Limb (tissue), 2 donors: ENCODE measurements at regions not wholly inside any gene's neighbourhood (a gene's known extent, or its start where the extent isn't known, plus 50 kb on each side); places are given as distances from the start of the nearest gene placed in this dataset.

Experiments
- DNase-seq, 2 donors: peaks; one replicate each; pipeline ENCODE4 v3.0.0-alpha.2; 2016; ENCODE audit errors: extremely low spot score in 2 of 2

DNA sequence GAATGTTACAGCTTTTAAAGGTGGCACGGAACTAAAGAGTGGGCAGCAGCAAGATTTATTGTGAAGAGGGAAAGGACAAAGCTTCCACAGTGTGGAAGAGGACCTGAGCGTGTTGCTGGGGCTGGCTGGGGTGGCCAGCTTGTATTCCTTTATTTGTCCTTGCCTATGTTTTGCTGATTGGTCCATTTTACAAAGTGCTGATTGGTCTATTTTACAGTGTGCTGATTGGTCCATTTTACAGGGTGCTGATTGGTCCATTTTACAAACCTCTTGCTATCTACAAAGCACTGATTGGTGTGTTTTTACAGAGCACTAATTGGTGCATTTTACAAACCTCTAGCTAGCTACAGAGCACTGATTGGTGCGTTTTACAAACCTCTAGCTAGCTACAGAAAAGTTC lies 109.7 kb upstream of the DDX18 start:
- DNase-seq = no peak

DNA sequence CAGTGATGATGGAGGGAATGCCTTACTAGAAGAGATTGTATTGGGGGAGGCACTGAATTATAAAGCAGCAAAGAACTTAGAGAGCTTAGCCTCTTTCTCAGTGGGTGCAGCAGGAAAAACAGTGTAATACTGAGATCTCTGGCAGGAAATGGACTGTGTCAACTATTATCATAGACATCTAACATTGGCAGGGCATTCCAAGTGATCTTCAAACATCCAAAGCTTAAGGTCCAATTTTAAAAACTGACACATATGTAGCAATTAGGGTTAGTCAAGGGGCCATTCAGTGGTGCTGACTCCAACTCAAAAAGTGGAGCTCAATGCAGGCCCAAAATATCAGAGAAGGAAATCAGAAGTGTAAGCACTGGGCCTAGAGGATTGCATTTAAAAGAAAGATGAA lies 106.6 kb upstream of the DDX18 start:
- no peak for DNase-seq

DNA sequence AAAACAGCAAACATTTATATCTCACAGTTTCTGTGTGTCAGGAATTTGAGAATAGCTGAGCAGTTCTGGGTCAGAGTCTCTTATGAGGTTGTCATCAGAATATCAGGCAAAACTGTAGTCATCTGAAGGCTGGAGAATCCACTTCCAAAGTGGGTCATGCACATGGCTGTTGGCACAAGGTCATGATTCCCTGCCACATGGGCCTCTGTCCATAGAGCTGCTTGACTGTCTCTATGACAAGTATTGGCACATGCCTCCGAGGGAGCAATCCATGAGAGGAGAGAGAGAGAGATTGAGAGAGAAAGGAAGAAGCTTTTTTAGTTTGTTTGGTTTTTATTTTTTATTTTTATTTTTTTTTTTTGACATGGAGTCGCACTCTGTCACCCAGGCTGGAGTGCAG lies 101.8 kb upstream of the DDX18 start:
- DNase-seq = no peak

DNA sequence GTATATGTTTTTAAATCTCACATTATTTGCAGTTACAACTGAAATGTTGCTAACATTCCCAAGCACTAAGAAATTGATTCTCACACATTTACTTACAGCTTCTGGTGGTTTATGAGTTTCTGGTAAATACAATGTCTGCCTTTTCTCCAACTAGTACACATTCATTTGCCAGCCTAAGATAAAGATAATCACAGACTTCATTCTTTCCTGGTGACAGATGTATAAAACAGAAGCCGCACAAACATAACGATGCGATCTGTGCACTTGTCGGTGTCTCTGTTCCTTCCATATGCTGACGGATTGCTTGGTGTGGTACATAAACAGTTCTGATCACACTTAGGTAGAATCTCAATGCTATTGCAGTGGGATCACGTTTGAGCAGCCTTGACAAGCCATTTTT lies 100.4 kb upstream of the DDX18 start:
- DNase-seq = no peak

DNA sequence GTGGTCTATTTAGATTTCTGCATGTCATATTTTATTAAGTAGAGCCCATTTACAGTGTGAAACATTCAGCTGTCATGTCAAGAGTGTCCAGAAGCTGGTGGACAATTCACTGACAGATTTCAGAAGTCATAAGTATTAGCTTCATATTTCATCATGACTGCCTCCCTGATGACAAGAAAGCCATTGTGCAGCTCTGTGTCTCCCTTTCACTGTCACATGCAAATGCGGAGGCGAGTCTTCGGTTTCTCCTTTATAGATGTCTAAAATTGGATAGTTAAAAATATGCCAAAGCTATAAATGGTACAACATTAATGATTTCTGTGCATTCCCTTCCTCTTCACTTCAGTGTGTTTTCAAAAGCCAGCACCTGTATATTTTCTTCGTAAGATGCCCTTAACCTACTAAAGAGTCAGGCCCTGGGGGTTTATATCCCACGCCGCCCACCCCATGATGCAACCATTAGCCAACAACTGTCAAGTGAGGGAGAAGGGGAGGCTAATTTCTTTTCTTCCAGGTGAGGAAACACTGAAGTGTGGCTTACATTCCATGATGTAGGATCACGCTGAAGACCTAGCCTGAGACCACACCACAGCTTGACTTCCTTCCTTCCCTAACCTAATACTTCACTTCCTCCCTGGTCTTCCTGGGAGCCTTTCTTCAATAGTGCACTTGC lies 99.6 kb upstream of the DDX18 start:
- DNase-seq = no peak

DNA sequence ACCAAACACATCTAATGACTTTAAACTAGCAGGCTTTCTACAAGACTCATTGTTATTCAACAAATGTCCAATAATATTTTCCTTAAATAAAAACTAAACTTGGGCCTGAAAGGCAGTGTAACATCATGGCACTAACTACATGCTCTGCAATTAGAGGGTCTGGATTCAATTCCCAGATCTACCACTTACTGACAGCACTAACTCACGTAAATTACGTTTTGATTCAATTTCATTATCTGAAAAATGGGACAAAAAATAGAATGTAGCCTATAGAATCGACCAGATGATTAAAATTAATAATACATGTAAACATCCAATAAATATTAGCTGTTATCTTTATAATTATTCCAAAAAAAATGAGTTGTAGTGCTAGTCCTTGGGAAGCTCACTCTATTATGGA lies 98.0 kb upstream of the DDX18 start:
- DNase-seq = no peak

DNA sequence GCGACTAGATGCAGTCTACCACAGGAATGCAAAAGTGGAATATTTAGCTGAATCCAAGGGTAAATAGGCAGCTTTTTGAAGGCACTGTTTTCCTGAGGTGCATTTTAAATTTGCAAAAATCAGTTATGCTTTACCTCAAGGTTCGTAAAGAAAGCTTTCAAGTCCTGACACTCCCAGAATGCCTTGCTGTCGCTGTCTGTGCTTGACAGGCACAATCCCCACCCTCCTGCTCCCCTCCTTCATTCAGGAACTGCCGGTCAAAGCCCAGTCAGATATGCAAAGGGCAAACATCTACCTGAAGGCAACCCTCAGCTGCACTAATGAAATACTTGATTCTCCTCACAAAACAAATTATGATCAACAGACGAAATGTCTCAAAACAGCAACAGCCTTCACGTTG lies 97.4 kb upstream of the DDX18 start:
- DNase-seq = no peak

DNA sequence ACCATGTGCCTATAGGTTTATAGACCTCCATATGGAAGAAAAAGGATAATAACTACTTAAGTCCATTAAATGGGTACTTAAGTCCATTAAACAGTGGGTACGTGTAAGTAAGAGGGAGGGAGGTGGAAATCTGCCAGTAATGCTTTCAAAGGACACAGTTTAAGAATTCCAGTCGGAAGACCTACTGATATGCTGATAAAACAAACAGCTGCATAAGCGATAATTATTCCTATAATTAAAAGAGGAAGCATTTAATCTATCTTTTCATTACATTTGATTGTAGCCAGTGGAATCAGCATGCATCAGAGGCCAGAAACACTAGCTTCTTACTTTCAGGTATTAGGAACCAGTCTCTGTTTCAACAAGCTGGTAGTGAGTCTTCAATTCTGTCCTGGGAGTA lies 96.4 kb upstream of the DDX18 start:
- no peak for DNase-seq

DNA sequence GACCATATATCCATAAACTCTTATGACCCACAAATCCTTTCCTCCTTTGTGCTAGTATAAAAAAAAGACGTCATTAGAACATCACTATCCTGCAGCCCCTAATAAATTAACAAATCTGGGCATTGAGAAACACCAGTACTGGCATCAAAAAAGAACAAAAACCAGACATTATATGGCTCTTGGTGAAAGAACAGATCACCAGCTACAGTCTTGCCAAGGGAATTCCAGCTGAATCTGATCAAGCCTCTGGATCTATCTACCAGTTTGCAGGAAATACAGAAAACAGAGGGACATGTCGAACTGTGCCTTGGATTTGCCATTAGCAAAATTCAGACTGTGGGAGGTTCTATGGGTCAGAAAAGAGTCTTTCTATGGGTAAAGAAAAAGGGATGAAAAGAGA lies 93.7 kb upstream of the DDX18 start:
- no peak for DNase-seq

DNA sequence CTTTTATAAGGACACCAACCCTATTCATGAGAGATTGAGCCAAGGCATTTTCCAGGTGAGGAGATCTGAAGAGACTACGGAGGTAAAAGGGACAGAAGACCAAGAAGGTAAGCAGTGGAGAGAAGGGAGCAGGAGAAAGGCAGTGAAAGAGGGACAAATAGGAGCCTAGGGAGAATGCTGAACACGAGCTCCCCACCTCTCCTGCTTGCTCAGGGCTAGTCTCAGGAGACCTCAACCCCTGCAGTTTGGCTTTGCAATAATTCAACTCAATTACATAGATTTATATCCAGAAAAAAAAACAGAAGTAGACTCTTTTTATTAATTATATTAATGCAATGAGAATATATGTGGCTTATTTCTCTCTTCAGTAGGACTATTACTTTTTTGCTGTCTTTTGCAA lies 91.0 kb upstream of the DDX18 start:
- DNase-seq = no peak

DNA sequence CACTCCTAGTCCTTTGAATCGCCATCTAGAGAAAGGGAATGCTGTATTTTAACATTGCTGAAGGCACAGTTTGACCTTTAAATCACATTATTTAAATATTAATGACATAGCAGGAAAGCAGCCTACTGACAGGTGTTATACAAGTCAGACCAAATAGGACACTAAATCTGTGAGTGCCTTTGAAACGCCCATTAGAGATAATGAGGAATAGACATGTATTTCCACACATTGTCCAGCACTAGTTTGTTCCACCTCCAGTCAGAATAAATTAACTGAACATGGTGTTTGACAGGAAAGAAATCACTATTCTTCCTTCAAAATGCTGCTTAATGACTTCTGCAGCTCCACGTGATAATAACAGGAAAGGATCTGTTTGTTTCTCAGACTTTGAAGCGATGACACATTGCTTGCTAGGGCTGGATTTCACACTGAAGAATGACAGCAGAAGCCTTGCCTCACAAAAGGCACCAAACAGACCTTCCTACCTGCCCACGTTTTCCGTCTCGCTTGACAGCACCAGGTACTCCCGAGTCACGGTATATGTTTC lies 90.5 kb upstream of the DDX18 start:
- no peak for DNase-seq

DNA sequence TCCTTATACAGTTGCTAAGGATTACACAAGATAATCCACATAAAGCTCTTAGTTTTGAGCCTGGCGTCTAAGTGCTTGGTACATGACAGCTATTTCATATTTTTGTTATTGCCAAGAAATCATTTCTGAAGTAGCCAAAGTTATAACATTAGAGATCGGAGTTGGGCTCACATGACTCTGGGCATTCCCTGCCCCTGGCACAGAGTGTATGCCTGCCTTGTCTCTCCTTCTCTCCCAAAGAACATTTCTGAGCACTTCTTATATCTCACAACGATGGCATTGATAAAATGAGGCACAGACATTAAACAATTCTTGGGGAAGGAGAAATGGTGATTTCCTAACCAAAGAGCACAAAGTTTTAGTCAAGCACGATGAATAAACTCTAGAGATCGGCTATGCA lies 87.7 kb upstream of the DDX18 start:
- no peak for DNase-seq

DNA sequence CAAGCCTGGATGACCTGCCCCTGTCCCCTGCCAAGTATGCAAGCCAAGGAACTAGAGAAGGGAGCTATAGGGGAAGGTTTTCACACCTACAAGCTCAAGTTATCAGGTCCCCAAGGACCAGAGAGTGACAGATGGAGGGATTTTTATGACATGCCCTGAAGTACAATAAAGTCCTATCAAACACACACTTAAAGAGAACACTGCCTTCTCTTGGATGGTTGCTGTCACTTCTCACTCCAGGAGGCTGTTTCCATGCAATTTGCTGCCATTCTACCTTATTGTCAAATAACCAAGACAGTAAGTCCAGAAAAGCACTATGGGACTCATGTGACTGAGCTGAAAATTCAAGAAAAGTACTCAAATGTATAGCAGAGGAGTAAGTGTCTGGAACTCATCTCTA lies 76.6 kb upstream of the DDX18 start:
- no peak for DNase-seq

DNA sequence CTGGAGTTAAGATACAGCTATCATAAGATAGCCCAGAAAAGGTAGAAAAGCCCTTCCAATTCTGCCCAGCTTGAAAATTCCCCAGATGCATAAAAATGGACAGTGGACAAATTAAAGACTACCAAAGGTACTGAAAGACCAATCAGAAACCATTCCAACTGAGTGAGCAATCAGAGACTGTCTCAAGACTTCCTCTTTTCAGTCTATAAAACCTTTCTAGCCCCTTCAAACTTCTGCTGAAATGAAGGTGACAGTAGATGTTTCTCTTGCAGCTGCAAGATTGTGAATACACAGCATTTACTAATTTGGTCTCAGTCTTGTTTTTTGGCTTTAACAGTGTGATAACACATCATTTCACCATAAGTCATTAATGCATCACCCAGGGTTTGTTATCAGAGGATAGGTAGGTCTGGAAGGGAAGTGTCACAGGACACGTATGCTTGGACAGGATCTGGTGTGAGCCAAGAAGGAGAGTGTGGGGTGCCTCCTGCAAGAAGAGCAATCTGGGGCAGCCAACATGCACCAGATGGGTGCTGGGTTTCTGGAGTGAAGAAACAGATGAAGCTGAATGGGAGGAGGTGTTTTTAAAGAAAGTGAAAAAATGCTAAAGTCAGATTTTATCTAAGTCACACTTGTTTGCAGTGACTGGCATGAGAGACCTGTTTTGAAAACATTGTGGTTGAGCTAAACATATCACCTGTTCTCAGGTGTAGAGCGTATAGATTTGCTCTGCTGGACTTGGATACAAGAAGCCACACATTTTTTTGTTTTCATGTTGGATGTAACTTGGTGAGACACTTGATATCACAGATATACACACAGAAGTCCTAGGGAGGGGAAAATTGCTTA lies 75.3 kb upstream of the DDX18 start:
- DNase-seq = no peak

DNA sequence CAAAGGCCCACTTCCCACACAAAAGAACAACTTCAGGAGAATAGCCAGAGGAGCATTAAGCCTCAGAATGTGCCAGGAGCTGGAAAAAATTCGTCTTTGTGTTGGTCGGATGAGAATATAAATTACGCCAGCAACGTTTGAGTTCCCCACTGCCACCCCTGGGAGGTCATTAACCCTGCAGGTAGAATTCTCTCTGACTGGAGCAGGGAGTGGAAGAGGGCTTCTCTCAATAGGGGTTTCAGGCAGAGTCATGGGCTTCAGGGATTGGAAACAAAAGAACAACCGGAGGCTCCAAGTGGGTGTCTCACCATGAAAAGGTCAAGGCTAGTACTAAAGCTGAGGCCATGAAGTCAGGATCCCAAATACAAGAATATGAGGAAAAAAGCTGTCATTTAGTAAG lies 69.0 kb upstream of the DDX18 start:
- no peak for DNase-seq

DNA sequence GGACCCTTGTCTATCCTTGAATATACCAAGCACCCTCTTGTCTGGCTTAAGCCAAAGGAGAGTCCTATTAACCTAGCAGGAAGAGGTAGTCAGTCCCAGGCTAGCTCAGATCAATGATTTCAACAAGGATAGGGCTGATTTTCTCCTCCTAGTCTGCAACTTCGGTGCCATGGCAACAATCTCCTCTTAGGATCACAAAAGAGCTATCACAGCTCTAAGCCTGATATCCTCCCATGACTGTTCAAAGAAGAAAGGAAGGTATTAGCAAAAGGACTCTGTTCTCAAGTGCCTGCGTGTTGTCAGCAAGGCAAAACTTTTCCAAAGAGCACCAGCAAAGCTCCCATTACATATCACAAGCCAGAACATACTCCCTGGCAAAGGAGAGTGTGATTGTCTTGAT lies 58.7 kb upstream of the DDX18 start:
- DNase-seq = no peak

DNA sequence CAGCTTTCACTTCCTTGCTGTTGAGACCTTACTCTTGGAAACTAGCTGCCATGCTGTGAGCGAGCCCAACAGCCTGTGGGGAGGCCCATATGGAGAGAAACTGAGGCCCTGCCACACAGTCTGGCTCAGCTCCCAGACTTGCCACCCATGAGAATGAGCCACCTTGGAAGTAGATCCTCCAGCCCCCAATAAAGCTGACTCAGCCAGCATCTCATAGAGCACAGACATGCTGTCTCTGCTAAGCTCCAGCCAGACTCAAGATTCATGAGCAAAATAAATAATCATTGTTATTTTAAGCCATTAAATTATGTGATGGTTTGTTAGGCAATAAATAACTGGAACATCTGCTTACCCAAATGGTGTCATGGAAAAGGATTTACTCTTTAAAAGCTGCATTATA lies 53.6 kb upstream of the DDX18 start:
- no peak for DNase-seq

DNA sequence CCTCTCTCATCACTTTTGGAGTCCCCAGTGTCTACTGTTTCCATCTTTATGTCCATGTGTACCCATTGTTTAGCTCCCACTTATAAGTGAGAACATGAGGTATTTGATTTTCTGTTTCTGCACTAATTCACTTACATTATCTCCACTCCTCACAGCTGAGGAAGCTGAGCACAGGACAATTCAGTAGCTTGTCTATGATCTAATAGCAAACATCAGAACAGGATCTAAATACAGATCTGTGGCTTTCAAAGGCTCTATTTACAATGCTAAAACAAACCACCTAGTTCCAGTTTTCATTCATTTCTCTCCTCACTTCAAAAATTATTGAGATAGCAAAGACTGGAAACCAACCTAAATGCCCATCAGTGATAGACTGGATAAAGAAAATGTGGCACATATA lies 52.0 kb upstream of the DDX18 start:
- DNase-seq = no peak

DNA sequence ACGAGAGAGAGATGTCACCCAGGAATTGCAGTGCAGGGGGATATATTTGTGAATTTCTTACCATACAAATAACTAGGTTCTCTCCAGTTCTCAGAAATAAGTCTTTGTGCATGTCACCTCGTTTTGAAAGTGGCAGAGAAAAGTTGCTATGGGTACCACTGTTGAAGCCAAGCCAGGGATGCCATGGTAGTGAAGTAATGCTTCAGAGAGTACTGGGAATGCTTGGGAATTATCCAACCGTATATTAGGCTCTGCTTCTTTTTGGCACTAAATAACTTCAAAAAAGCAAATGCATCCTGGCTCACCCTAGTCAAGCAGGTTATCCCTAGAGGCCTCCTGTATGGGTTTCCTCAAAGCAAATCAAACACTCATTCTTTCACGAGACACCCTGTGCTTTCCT lies 50.7 kb upstream of the DDX18 start:
- no peak for DNase-seq
